ENCODE measurements at regions not wholly inside any gene's neighbourhood (a gene's known extent, or its start where the extent isn't known, plus 50 kb on each side); places are given as distances from the start of the nearest gene placed in this dataset.

GRCh38 chr19:27745978-27746542 is 1466.9 kb downstream of the UQCRFS1 start:
- Histone ChIP-seq H4K20me1 (replicated peaks; ENCODE audit: control insufficient read depth, extremely low read depth, insufficient read depth, low read length) (no peaks in the 10 kb centered on the region), H3K4me1 (ENCODE audit: control insufficient read depth, extremely low read depth, insufficient read depth, low read length) (no peaks in the 10 kb centered on the region), H3K27me3 (ENCODE audit: control insufficient read depth in 2 of 2, insufficient read depth in 2 of 2, low read length in 2 of 2) (no peaks in the 10 kb centered on the region), H3K9me3 (replicated peaks; ENCODE audit: control insufficient read depth, insufficient read depth, low read length) (no peaks in the 10 kb centered on the region), H2AFZ (ENCODE audit: low read depth, low read length) (no peak overlapping the region), H3K4me3 (replicated peaks in 1 of 3; ENCODE audit: insufficient read depth in 1 of 3, low read depth in 1 of 3, low read length in 3 of 3) (no peak overlapping the region), H3K27ac (ENCODE audit: insufficient read depth, low read depth, low read length) (no peak overlapping the region), H3K9ac (replicated peaks; ENCODE audit: extremely low read depth, insufficient read depth, low read length) (no peak overlapping the region), H3K4me2 (ENCODE audit: insufficient read depth, low read length) (no peak overlapping the region), H3K36me3 (ENCODE audit: control insufficient read depth in 2 of 2, extremely low read depth in 1 of 2, insufficient read depth in 2 of 2, low read length in 2 of 2) (no peaks in the 10 kb centered on the region), H3K79me2 (ENCODE audit: control insufficient read depth, insufficient read depth, low read length) (no peaks in the 10 kb centered on the region), H3K9me1 (replicated peaks; ENCODE audit: control insufficient read depth, extremely low read depth, insufficient read depth, low read length) (no peaks in the 10 kb centered on the region)
- dilution Hi-C loops (cut with MboI; ENCODE audit: extremely low pct_ligation_motif_present, low sequenced_read_pairs) = no loop called here
- intact Hi-C loops (cut with micrococcal nuclease) = no loop called here
- CTCF ChIA-PET = no interaction called here
- POLR2A ChIA-PET = no interaction called here
- DNase-seq (ENCODE audit: low read depth, low spot score) = no peak
- BruUV-seq (replicated peaks) = no TSS peak
- TF ChIP-seq CTCF (IDR thresholded peaks at IDR 0.05; ENCODE audit: extremely low read depth in 1 of 2, insufficient read depth in 1 of 2, low read depth in 1 of 2, low read length in 2 of 2) = no peak
- no peak for TF ChIP-seq JUN (IDR thresholded peaks at IDR 0.05; ENCODE audit: borderline replicate concordance, insufficient read depth, insufficient read length, low read depth)
- TF ChIP-seq GATA2 (IDR thresholded peaks at IDR 0.05; ENCODE audit: insufficient read depth, insufficient read length, low read depth, low read length) = no peak
- no peak for TF ChIP-seq EZH2 (IDR thresholded peaks at IDR 0.05; ENCODE audit: borderline replicate concordance, low read depth, low read length, severe bottlenecking)
- TF ChIP-seq MYC (IDR thresholded peaks at IDR 0.05; ENCODE audit: low read depth, low read length) = no peak
- no peak for TF ChIP-seq POLR2A (IDR thresholded peaks at IDR 0.05; ENCODE audit: low read depth, low read length)
- no peak for TF ChIP-seq MAX (IDR thresholded peaks at IDR 0.05; ENCODE audit: insufficient read depth, insufficient read length)
- TF ChIP-seq POLR2AphosphoS5 (IDR thresholded peaks at IDR 0.05; ENCODE audit: insufficient read depth, low read depth, low read length) = no peak
- no peak for TF ChIP-seq FOS (IDR thresholded peaks at IDR 0.05; ENCODE audit: borderline replicate concordance, insufficient read depth, low read length)
- no peak for FAIRE-seq

Measured in endothelial cell of umbilical vein (primary cell).